SK-N-SH (cell line): ENCODE measurements at regions not wholly inside any gene's neighbourhood (a gene's known extent, or its start where the extent isn't known, plus 50 kb on each side); places are given as distances from the start of the nearest gene placed in this dataset.

Experiments used
- CTCF ChIA-PET: fragments of 300-600, 350-600 bp; formaldehyde crosslinking; extraction: SDS; loops from one replicate; lab custom pipeline; 2021; lab: Yijun Ruan, JAX
- POLR2A ChIA-PET: fragments of 350-600 bp; sonication (Branson Sonifier 250); formaldehyde crosslinking; extraction: SDS; loops from one replicate; lab custom pipeline; 2020; ENCODE audit warnings: antibody characterized with exemption, inconsistent platforms; lab: Yijun Ruan, JAX
- DNase-seq: peaks from one replicate; pipeline ENCODE4 v3.0.0; 2012
- H2AFZ ChIP-seq: fragments of 200-600 bp; sonication (generic); 2 replicates; pipeline ENCODE4 v1.8.1; 2016; ENCODE audit warnings: antibody characterized with exemption, mild to moderate bottlenecking, low read depth
- H3F3A ChIP-seq: fragments of 200-600 bp; sonication (generic); replicated peaks from 2 replicates; pipeline ENCODE3; 2016; ENCODE audit warnings: antibody characterized with exemption, mild to moderate bottlenecking; ENCODE audit not compliant: insufficient read depth
- H3K27ac ChIP-seq, 2 experiments: fragments of 200-500 bp in 1 of 2; fragments of 200-600 bp in 1 of 2; sonication (Bioruptor generic) in 1 of 2; sonication (generic), shearing (Covaris generic) in 1 of 2; 2 replicates each; pipeline versions ENCODE4 v1.5.1 to v1.6.1; 2014 to 2016; ENCODE audit warnings: low read depth in 2 of 2, inconsistent platforms in 1 of 2, low read length in 1 of 2, mild to moderate bottlenecking in 1 of 2, mixed read lengths in 1 of 2
- H3K27me3 ChIP-seq: fragments of 200-600 bp; sonication (generic), shearing (Covaris generic); 2 replicates; pipeline ENCODE4 v1.6.1; 2016; ENCODE audit warnings: mixed run types; ENCODE audit not compliant: insufficient read depth
- H3K36me3 ChIP-seq, 2 experiments: fragments of 200-500 bp in 1 of 2; fragments of 200-600 bp in 1 of 2; sonication (Bioruptor generic) in 1 of 2; sonication (generic) in 1 of 2; replicated peaks in 1 of 2; 2 replicates each; pipeline versions ENCODE3 to v1.5.1; 2014 to 2016; ENCODE audit warnings: low read length in 1 of 2, mild to moderate bottlenecking in 1 of 2; ENCODE audit not compliant: insufficient read depth in 2 of 2, control insufficient read depth in 1 of 2
- H3K4me1 ChIP-seq, 2 experiments: fragments of 200-500 bp in 1 of 2; fragments of 200-600 bp in 1 of 2; sonication (Bioruptor generic) in 1 of 2; sonication (generic), shearing (Covaris generic) in 1 of 2; 2 replicates each; pipeline versions ENCODE4 v1.5.1 to v1.6.1; 2014 to 2016; ENCODE audit warnings: low read depth in 1 of 2, low read length in 1 of 2, mixed run types in 1 of 2; ENCODE audit not compliant: insufficient read depth in 2 of 2, control insufficient read depth in 1 of 2
- H3K4me2 ChIP-seq: fragments of 200-600 bp; sonication (generic), shearing (Covaris generic); 2 replicates; pipeline ENCODE4 v1.6.1; 2017; ENCODE audit warnings: mixed run types
- H3K4me3 ChIP-seq, 2 experiments: fragments of 200-500 bp in 1 of 2; fragments of 200-600 bp in 1 of 2; sonication (Bioruptor generic) in 1 of 2; sonication (generic), shearing (Covaris generic) in 1 of 2; 2 replicates each; pipeline versions ENCODE4 v1.5.1 to v1.8.1; 2014 to 2016; ENCODE audit warnings: low read depth in 2 of 2, inconsistent platforms in 1 of 2, low read length in 1 of 2, mild to moderate bottlenecking in 1 of 2, mixed read lengths in 1 of 2, moderate library complexity in 1 of 2
- H3K79me2 ChIP-seq: fragments of 200-600 bp; sonication (generic); 2 replicates; pipeline ENCODE4 v1.8.1; 2017; ENCODE audit warnings: mild to moderate bottlenecking; ENCODE audit not compliant: insufficient read depth
- H3K9ac ChIP-seq: fragments of 200-600 bp; sonication (generic); 2 replicates; pipeline ENCODE4 v1.6.1; 2017; ENCODE audit warnings: mixed run types
- H3K9me2 ChIP-seq: fragments of 200-600 bp; sonication (generic); 2 replicates; pipeline ENCODE4 v1.6.1; 2017; ENCODE audit warnings: mixed run types
- H3K9me3 ChIP-seq: fragments of 200-600 bp; sonication (generic); 2 replicates; pipeline ENCODE4 v1.6.1; 2017; ENCODE audit warnings: mixed run types, mild to moderate bottlenecking, moderate library complexity
- H4K20me1 ChIP-seq: fragments of 200-600 bp; sonication (generic); 2 replicates; pipeline ENCODE4 v1.6.1; 2017; ENCODE audit warnings: mild to moderate bottlenecking, mixed run types; ENCODE audit not compliant: insufficient read depth
- ELF1 ChIP-seq: IDR thresholded peaks from 2 replicates; pipeline ENCODE4 v1.4.0; 2012
- EZH2phosphoT487 ChIP-seq: fragments of 200-600 bp; sonication (generic); IDR thresholded peaks from 2 replicates; pipeline ENCODE4 v1.6.1; 2017; ENCODE audit warnings: low read depth, mixed run types, mild to moderate bottlenecking, antibody characterized with exemption, moderate library complexity, borderline replicate concordance
- FOXJ3 ChIP-seq: sonication (generic); formaldehyde crosslinking; IDR thresholded peaks from 2 replicates; pipeline ENCODE4 v1.5.1; 2020; ENCODE audit warnings: mild to moderate bottlenecking, missing genetic modification reagents
- RAD21 ChIP-seq: IDR thresholded peaks from 2 replicates; pipeline ENCODE4 v1.6.1; 2012; ENCODE audit warnings: mild to moderate bottlenecking, low read length
- REST ChIP-seq: IDR thresholded peaks from 2 replicates; pipeline ENCODE4 v1.6.1; 2012; ENCODE audit warnings: mild to moderate bottlenecking, low read depth, low read length, moderate library complexity
- SIN3A ChIP-seq: IDR thresholded peaks from 2 replicates; pipeline ENCODE4 v1.6.1; 2012; ENCODE audit warnings: low read depth, mild to moderate bottlenecking, low read length, moderate library complexity, borderline replicate concordance
- SMC3 ChIP-seq: IDR thresholded peaks from 2 replicates; pipeline ENCODE4 v1.6.1; 2012; ENCODE audit warnings: low read depth, low read length, improper control_type of control experiment
- TCF12 ChIP-seq: IDR thresholded peaks from 2 replicates; pipeline ENCODE4 v1.4.0; 2012
- TEAD4 ChIP-seq: IDR thresholded peaks from 2 replicates; pipeline ENCODE4 v1.4.0; 2012; ENCODE audit warnings: mild to moderate bottlenecking, borderline replicate concordance; ENCODE audit not compliant: insufficient read depth
- YY1 ChIP-seq: IDR thresholded peaks from 2 replicates; pipeline ENCODE4 v1.4.0; 2012; ENCODE audit warnings: low read depth, mild to moderate bottlenecking
- WGBS: methylation state at CpG from one replicate; pipeline ENCODE4 v1.1.6; 2017; ENCODE audit warnings: low lambda C conversion rate; 5-methylcytosine and 5-hydroxymethylcytosine counted together
- TF ChIP-seq, protein P1 (sequence below): fragments of 150-350 bp; IDR thresholded peaks from 2 replicates; pipeline ENCODE4 v1.6.1; 2017; ENCODE audit warnings: antibody characterized with exemption, low read length, low read depth, borderline replicate concordance
- TF ChIP-seq, protein P2 (sequence below): IDR thresholded peaks from 2 replicates; pipeline ENCODE4; 2012
- TF ChIP-seq, protein P3 (sequence below): IDR thresholded peaks from 2 replicates; pipeline ENCODE4 v1.4.0; 2012; ENCODE audit warnings: low read depth

DNA sequence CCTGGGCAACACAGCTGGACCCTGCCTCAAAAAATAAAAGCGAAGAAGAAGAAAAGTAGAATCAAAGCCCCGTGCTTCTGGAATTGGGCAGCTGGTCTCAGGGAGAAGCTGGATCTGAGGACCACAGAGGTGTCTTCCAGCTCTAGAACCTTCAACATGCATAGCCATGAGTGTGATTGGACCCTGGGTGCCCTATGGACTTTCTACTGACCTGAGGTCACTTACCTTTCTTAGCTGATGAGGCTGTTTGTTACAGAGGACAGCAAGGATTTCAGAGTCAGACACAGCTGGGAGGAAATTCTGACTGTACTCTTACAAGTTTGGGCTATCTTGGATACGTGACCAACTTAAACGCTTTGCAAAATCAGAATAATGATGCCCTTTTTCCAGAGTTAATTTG is 82.4 kb upstream of the GATA6 start:
- no peak for DNase-seq

DNA sequence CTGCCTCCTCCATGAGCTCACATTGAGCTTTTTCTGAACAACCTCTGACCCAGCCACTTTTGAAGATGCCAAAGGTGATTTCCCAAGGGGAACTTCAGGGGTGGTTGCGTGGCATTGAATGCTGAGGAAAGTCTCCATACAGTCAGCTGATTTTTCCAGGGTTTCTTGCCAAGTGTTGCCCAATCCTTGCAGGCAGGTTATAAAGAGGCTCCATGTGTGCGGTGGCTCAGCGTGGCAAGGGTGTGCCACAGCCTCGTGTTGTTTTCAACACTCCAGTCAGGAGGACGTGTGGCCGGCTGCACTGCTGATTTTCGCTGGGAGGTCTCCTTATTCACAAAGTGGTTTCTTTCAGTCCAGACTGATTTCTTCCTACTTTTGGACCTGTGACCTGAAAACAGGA is 81.4 kb upstream of the GATA6 start:
- TF ChIP-seq, protein P1, sequence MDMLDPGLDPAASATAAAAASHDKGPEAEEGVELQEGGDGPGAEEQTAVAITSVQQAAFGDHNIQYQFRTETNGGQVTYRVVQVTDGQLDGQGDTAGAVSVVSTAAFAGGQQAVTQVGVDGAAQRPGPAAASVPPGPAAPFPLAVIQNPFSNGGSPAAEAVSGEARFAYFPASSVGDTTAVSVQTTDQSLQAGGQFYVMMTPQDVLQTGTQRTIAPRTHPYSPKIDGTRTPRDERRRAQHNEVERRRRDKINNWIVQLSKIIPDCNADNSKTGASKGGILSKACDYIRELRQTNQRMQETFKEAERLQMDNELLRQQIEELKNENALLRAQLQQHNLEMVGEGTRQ, result no peak
- TF ChIP-seq FOXJ3 (CRISPR knock-in tag) (no peak), EZH2phosphoT487 (no peak), YY1 (no peak), REST (no peak)
- TF ChIP-seq, protein P2, sequence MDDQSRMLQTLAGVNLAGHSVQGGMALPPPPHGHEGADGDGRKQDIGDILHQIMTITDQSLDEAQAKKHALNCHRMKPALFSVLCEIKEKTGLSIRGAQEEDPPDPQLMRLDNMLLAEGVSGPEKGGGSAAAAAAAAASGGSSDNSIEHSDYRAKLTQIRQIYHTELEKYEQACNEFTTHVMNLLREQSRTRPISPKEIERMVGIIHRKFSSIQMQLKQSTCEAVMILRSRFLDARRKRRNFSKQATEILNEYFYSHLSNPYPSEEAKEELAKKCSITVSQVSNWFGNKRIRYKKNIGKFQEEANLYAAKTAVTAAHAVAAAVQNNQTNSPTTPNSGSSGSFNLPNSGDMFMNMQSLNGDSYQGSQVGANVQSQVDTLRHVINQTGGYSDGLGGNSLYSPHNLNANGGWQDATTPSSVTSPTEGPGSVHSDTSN, result no peak
- TF ChIP-seq, protein P3, sequence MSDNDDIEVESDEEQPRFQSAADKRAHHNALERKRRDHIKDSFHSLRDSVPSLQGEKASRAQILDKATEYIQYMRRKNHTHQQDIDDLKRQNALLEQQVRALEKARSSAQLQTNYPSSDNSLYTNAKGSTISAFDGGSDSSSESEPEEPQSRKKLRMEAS, result no peak
- H3K4me1 ChIP-seq, result no peaks in the 10 kb centered on the region
- POLR2A ChIA-PET, result no interaction called here

More for the DNA sequence above, 82.4 kb upstream of the GATA6 start:
- 11% methylated on average over 4 of the region's 4 CpGs for WGBS
- Histone ChIP-seq H2AFZ (no peak overlapping the region), H3K4me3 (no peak overlapping the region), H3K9ac (no peak overlapping the region), H3K79me2 (no peaks in the 10 kb centered on the region), H3F3A (no peaks in the 10 kb centered on the region), H3K27ac (no peak overlapping the region), H3K4me1 (no peaks in the 10 kb centered on the region), H3K27me3 (peaks cover 47% of the 10 kb centered on the region; the same call in 1 of the 2 replicates), H3K4me2 (no peak overlapping the region), H4K20me1 (no peaks in the 10 kb centered on the region), H3K9me3 (no peaks in the 10 kb centered on the region), H3K9me2 (no peaks in the 10 kb centered on the region), H3K36me3 (no peaks in the 10 kb centered on the region)
- ChIA-PET POLR2A (no interaction called here), CTCF (no interaction called here)
- TF ChIP-seq, protein P3, result no peak
- no peak for TF ChIP-seq ELF1
- TF ChIP-seq SMC3, result no peak
- TF ChIP-seq RAD21, result no peak
- TF ChIP-seq TCF12, result no peak
- TF ChIP-seq SIN3A, result no peak
- TF ChIP-seq TEAD4, result no peak
- no peak for TF ChIP-seq EZH2phosphoT487
- no peak for TF ChIP-seq FOXJ3 (CRISPR knock-in tag)

More for the DNA sequence above, 81.4 kb upstream of the GATA6 start:
- Histone ChIP-seq H3K4me2 (no peak overlapping the region), H3K9me3 (no peaks in the 10 kb centered on the region), H3K4me3 (no peak overlapping the region), H3K79me2 (no peaks in the 10 kb centered on the region), H3K9ac (no peak overlapping the region), H3K27ac (no peak overlapping the region), H3F3A (no peaks in the 10 kb centered on the region), H3K36me3 (no peaks in the 10 kb centered on the region), H3K27me3 (peaks cover 50% of the 10 kb centered on the region; the same call in 1 of the 2 replicates), H2AFZ (no peak overlapping the region), H3K9me2 (no peaks in the 10 kb centered on the region), H4K20me1 (no peaks in the 10 kb centered on the region)
- WGBS, result 26% methylated on average over 6 of the region's 7 CpGs
- CTCF ChIA-PET, result no interaction called here
- no peak for DNase-seq
